GM21576 (cell line): ENCODE measurements at regions not wholly inside any gene's neighbourhood (a gene's known extent, or its start where the extent isn't known, plus 50 kb on each side); places are given as distances from the start of the nearest gene placed in this dataset.
"Not testable (repeated sequence)": the region's sequence is repeated elsewhere in the genome, so short reads cannot be mapped to it uniquely, and the experiment has no call there.

Experiments used
- ATAC-seq: cut with Tn5 transposase; IDR thresholded peaks from one replicate; pipeline ENCODE4 v1.9.1; 2021; ENCODE audit warnings: mild to moderate bottlenecking, moderate library complexity; ENCODE audit not compliant: unreplicated experiment

GRCh38 chr16:88145824-88146405, 194.7 kb downstream of the BANP start:
- ATAC-seq = not testable (repeated sequence)

DNA sequence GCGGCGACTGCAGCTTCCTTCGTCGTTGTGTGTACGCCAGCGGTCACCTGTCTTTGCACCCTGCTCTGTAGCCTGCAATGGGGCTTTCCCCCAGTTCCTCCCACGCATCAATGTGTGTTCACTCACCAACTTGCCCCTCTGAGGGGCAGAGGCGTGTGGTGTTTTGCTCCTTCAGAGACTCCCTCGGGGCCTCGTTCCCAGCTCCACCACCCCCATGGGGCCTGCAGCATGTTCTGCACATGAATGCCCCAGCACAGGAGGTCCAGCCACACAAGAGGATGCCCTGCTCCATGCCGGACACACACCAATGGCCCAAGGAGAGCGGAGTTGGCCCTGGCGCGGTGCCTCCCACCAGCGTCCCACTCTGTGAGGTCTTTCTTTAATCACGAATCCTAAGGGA, 196.8 kb downstream of the BANP start:
- ATAC-seq = not testable (repeated sequence)

DNA sequence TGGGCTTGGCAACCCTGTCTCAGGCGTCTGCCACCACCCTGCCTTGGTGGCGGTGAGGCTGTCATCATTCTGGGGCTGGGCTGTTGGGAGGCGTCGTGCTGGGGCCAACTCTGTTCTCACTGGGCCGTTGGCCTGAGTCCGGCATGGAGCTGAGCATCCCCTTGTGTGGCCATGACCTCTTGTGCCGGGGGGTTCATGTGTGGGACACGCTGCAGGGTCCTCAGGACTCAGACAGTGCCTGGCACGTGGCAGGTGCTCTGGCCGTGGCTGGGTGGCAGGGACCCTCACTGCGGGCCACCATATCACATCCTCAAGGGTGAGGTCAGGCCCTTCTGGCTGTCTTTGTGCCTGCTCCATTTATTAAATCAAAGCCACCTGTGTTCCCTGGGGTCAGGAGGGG, 197.4 kb downstream of the BANP start:
- ATAC-seq = not testable (repeated sequence)

DNA sequence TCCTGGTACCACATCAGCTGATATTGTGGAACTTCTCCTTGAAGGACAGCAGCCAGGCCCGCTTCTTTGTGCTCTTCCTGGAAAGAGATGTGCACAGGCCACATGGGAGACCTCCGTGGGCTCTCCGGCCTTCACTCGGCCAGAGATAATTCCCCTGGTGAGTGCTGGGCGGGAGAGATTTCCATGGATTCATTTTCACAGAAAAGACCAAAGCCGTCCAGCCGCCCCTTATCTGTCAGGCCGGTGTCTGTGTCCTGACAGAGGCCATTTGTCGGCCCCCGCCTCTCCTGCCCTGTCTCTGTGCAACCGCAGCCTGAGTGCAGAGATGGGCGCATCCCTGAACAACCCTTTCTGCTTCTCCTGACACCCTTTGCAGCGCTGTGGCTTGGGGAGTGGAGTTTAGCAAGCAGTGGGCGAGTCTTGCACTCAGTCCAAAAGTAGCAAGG, 197.9 kb downstream of the BANP start:
- not testable (repeated sequence) for ATAC-seq

- ATAC-seq = not testable (repeated sequence)
Observed at GRCh38 chr16:88149663-88150062, 198.4 kb downstream of the BANP start.

- not testable (repeated sequence) for ATAC-seq
Observed at GRCh38 chr16:88150456-88151128, 199.4 kb downstream of the BANP start.

DNA sequence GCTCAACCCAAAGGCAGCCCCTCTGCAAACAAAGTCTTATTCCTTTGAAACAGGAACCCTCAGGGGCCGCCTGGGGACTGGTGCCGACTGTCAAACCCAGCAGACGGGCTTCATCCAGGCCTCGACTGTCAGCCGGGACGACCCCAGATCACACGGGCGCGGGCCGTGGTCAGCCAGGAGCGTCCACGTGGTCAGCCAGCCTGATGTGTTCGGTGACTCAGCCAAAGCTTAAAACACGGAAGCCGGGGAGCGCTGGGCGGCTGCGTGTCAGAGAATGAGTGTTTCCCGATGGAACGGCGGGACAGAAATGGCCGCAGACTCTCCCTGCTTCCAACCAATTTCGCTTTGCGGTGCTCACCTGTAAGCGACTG, 199.9 kb downstream of the BANP start:
- ATAC-seq = not testable (repeated sequence)

- ATAC-seq = not testable (repeated sequence)
Observed at GRCh38 chr16:88151859-88152843, 200.9 kb downstream of the BANP start.

GRCh38 chr16:88152879-88153278, 201.6 kb downstream of the BANP start:
- not testable (repeated sequence) for ATAC-seq

GRCh38 chr16:88153516-88153915, 202.3 kb downstream of the BANP start:
- ATAC-seq = not testable (repeated sequence)

DNA sequence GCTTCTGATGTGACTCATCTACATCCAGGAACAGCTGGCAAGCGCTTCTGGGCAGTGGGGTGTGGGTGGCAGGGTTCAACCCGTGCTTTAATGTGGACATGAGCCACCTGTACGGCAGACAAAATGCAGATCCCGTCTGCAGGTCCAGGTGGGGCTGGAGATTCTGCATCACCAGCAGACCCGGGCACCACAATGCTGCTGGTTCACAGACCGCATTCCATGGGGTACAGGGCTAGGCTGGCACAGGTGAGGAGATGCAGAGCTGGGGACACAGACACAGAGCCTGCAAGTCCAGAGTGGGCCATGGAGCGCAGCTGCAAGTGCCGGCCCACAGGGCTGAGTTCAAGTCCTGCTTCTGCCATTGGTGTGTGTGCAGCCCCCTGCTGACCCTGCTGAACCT, 203.7 kb downstream of the BANP start:
- ATAC-seq = not testable (repeated sequence)

DNA sequence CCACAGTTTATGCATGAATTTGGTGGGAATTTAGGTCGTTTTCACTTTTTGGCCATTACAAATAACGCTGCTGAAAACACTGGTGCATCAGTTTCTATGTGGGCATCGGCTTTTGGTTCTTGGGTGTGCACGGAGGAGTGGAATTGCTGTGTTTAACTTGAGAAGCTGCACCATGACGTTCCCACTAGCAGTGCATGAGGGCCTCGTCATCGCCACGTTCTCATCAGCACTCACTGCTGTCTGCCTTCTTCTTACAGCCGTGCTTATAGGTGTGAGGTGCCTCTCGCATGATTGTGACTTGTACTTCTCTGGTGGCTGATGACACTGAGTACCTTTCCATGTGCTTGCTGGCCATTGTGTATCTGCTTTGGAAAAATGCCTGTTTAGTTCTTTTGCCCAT, 204.4 kb downstream of the BANP start:
- not testable (repeated sequence) for ATAC-seq

GRCh38 chr16:88156640-88157283, 205.5 kb downstream of the BANP start:
- not testable (repeated sequence) for ATAC-seq

DNA sequence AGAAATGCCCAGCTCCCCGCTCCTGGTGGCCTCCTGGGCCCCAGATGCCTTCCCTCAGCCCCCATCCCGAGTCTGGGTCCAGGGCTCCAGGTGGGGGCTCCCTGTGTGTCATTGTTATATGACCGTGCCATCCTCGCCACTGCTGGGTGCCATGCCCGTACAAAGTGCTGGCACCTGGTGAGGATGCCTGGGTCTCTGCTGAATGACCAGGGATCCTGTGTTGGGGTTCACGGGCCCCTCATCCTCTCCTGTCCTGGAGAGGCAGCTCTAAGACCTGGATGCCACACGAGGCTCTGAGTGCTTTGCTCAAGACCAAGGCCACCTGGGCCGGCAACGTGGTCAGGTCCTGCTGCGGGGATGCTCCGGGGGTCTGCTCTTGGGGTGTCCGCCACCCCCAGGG, 206.5 kb downstream of the BANP start:
- not testable (repeated sequence) for ATAC-seq

DNA sequence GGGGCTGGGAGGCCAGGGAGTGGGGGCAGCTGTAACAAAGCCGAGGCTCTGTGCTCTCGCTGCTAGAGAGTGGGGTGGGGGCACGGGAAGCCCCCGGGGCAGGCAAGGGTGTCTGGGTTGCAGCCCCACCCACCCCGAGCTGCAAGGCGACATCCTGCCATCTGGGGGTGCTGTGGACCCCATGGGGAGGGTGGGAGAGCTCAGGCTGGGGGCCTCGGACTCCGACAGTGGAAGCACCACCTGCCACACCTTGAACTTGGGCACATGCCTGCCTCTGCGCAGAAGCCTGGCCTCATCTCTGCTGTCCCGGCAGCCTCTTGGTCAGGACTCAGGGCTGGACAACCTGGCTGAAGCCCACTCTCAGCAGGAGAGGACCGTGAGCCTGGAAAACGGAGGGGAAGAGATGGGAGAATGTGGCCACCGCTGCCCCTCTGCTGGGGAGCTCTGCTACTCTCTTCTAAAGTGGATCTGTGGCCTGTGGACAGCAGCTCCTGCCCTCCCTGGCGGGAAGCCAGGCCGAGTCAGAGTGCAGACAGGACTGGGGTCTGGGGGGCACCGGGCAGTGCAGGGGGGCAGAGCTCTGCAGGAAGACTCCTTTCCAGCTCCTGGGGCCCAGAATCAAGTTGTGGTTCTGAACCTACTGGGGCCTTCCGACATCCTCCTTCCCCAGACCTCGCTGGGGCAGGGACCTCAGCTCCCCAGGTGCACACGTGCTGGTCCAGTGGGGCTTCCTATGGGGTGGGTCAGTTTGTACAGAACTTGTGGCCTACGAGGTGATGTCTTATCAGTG, 207.2 kb downstream of the BANP start:
- ATAC-seq = not testable (repeated sequence)

DNA sequence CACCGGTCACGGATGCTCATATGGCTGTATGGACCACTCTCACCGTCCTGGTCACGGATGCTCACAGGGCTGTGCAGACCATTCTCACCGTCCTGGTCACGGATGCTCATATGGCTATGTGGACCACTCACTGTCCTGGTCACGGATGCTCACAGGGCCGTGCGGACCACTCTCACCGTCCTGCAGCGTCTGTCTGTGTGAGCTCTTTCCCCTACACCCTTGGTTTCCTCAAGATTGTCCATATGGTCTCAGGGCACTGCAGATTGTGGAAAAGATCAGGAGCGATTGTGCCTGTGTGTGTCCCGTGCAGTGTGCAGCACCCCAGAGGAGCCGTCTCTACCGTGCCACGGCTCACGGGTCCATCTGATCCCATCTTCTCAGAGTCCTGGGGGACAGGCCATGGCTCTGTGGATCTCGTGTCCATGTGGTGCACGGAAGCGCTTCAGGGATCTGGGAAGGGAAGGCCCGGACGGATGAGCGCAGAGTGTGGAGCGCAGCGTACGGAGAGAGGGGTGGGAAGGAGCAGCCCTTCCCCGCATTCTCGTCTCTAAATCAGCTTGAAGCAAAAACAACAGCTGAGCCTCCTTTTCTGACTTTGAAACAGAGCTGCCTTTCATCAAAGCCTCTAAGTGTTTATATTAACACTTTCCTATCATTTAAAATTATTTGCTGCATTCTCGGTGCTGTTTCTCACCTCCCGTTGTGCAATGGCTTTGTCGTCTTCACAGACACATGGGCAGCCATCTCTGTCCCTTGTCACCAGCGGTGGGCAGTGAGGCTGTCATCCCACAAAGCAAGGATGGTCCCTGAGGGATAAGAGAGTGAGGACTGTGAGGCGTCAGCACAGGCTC, 208.0 kb downstream of the BANP start:
- not testable (repeated sequence) for ATAC-seq

DNA sequence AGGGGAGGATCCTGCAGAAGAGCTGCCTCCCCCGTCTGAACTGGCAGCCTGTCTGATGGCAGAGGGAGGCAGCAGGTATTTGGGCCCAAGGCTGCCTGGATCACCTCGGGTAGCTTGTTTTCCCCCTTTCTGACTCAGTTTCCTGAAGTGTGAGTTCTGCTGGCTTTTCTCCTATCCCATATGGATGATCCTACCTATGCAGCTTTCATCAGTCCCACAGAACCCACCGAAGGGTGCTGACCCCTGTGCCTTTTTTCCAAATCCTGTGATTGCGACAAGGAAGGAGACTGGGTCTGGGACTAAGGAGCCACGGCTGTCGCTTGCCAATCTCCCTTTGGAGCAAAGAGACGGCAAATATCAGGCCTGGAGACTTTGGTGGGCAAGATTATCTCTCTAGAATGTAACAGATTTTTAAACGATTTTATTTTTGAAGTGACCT, 208.7 kb downstream of the BANP start:
- ATAC-seq = not testable (repeated sequence)

- not testable (repeated sequence) for ATAC-seq
Observed at GRCh38 chr16:88161191-88161590, 210.0 kb downstream of the BANP start.
